Right cardiac atrium (tissue), 5 donors: ENCODE measurements at regions not wholly inside any gene's neighbourhood (a gene's known extent, or its start where the extent isn't known, plus 50 kb on each side); places are given as distances from the start of the nearest gene placed in this dataset.

Experiments used
- ATAC-seq, 2 donors: fragments of 200-7000 bp; cut with Tn5 transposase; one replicate each; pipeline versions ENCODE4 v1.8.0 to v1.9.1; 2020; ENCODE audit warnings: moderate library complexity in 2 of 2, mild to moderate bottlenecking in 1 of 2
- DNase-seq, 3 donors: peaks; one replicate each; pipeline ENCODE4 v3.0.0-alpha.2; 2020
- H3K27ac ChIP-seq: one replicate; pipeline ENCODE4 v1.5.1; 2013; ENCODE audit warnings: mild to moderate bottlenecking, low read length, control low read depth, moderate library complexity
- H3K27me3 ChIP-seq: one replicate; pipeline ENCODE4 v1.6.1; 2013; ENCODE audit not compliant: control insufficient read depth, insufficient read depth
- H3K4me1 ChIP-seq: one replicate; pipeline ENCODE4 v1.6.1; 2013; ENCODE audit warnings: low read length; ENCODE audit not compliant: control insufficient read depth, insufficient read depth
- H3K4me3 ChIP-seq: one replicate; pipeline ENCODE4 v1.5.1; 2013; ENCODE audit warnings: low read length, control low read depth
- H3K9me3 ChIP-seq: one replicate; pipeline ENCODE4 v1.6.1; 2013; ENCODE audit warnings: low read length; ENCODE audit not compliant: control insufficient read depth
- whole genome bisulfite sequencing: extraction: QIAGEN DNeasy Blood & Tissue Kit; methylation state at CpG from one replicate; pipeline ENCODE4 v1.1.7; 2013; 5-methylcytosine and 5-hydroxymethylcytosine counted together
- intact Hi-C, 4 donors: fragments of 100-400 bp; cut with DNase I; formaldehyde crosslinking; loops; one replicate each; pipeline versions ENCODE4 v1.11.0 to v1.14.0; 2022 to 2023
- donor health status: healthy with polysubstance abuse.
- donor health status: DM: no; HTN: yes; CAD: no.
- donor health status: DM: no; HTN: no; CAD: no.
- donor health status: DM: no; HTN: yes; CAD: no; lungs with severe emphysema.
- donor health status: DM: yes; HTN: yes; CAD: no.

DNA sequence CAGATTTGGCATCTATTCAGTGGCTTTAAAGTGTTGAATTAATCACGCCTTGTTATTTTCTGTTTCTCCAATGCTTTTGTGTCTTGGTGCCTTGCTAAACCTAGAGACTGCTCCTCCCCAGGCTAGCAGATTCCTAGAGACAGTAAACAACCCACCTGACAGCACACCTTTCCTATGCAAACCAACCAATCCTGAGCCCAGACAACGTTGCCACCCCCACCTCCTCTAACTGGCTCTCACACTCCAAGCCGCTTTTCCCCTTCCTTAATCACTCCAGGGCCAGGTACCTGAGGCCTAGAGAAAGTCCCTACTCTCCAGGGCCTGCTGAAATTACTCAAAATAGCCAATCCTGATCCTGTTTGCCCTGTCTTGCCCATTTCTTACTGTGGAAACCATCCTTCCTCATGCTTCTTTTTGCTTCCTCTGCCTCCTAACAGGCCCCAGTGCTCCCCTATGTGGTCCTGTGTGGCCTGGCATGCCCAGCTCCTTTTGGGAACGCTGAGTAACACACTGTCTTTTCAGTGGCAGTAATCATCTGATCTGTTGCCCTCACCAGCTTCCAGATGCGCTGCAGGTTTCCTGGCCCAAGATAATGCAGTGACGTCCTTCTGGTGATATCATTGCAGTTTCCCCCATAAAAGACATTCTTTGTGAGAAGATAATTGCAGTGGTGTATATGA lies 53.4 kb downstream of the GAS1 start:
- Histone ChIP-seq H3K27me3 (no peaks in the 10 kb centered on the region), H3K9me3 (no peaks in the 10 kb centered on the region), H3K4me1 (no peaks in the 10 kb centered on the region), H3K27ac (no peak overlapping the region), H3K4me3 (no peak overlapping the region)
- intact Hi-C loops = no loop called here
- ATAC-seq (no peak), DNase-seq (no peak)
- 79% methylated on average over 6 of the region's 6 CpGs for WGBS

- Histone ChIP-seq H3K4me3 (no peak overlapping the region), H3K27ac (no peak overlapping the region), H3K27me3 (no peaks in the 10 kb centered on the region), H3K9me3 (no peaks in the 10 kb centered on the region), H3K4me1 (no peaks in the 10 kb centered on the region)
- intact Hi-C loops = no loop called here
- no peak for DNase-seq
- no peak for ATAC-seq
- 36% methylated on average over 3 of the region's 3 CpGs for WGBS
Observed at GRCh38 chr9:86892576-86892975, 54.7 kb downstream of the GAS1 start.

- Histone ChIP-seq H3K4me3 (no peak overlapping the region), H3K9me3 (no peaks in the 10 kb centered on the region), H3K27ac (no peak overlapping the region), H3K27me3 (no peaks in the 10 kb centered on the region), H3K4me1 (no peaks in the 10 kb centered on the region)
- intact Hi-C loops = no loop called here
- DNase-seq = no peak
- WGBS = 76% methylated on average over 4 of the region's 4 CpGs
- no peak for ATAC-seq
Observed at GRCh38 chr9:86891886-86892437, 55.3 kb downstream of the GAS1 start.

- WGBS = 59% methylated on average over 3 of the region's 3 CpGs
- H3K4me3 ChIP-seq = no peak overlapping the region
- no peak for ATAC-seq
- H3K27ac ChIP-seq = no peak overlapping the region
- H3K4me1 ChIP-seq = no peaks in the 10 kb centered on the region
- no peak for DNase-seq
- no peaks in the 10 kb centered on the region for H3K27me3 ChIP-seq
- no peaks in the 10 kb centered on the region for H3K9me3 ChIP-seq
- intact Hi-C loops = no loop called here
Observed at GRCh38 chr9:86891091-86891490, 56.2 kb downstream of the GAS1 start.

DNA sequence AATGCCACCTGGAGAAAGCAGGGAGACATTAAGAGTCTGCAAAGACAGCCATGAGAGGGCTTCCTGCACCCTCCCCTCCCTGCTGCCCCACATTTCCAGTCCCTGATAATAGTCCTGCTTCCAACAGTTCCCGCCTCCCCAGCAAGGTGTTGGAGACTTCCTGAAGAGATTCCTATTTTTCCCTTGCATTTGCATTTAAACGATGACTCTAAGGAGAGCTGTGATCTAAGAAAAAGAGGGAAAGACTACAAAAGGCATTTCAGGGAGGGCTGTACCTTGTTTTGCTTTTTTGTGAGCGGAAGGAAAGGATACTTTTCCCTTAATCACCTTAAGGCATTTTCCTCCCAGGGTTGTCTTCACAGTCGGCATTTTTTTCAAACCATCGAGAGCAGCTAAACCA lies 62.1 kb downstream of the GAS1 start:
- ATAC-seq (no peak), DNase-seq (no peak)
- H3K4me3 ChIP-seq = no peak overlapping the region
- intact Hi-C loops = no loop called here
- no peak overlapping the region for H3K27ac ChIP-seq
- H3K4me1 ChIP-seq = no peaks in the 10 kb centered on the region
- H3K27me3 ChIP-seq = peaks cover 2% of the 10 kb centered on the region
- WGBS = 62% methylated on average over 5 of the region's 5 CpGs
- no peaks in the 10 kb centered on the region for H3K9me3 ChIP-seq

GRCh38 chr9:86876621-86877196 lies 70.6 kb downstream of the GAS1 start:
- ATAC-seq = no peak
- H3K27me3 ChIP-seq = no peaks in the 10 kb centered on the region
- 83% methylated on average over 13 of the region's 13 CpGs for WGBS
- H3K27ac ChIP-seq = no peak overlapping the region
- H3K9me3 ChIP-seq = no peaks in the 10 kb centered on the region
- H3K4me3 ChIP-seq = no peak overlapping the region
- no peaks in the 10 kb centered on the region for H3K4me1 ChIP-seq
- intact Hi-C loops = no loop called here
- no peak for DNase-seq

- no peak overlapping the region for H3K4me3 ChIP-seq
- WGBS = 49% methylated on average over 2 of the region's 2 CpGs
- no peak for DNase-seq
- ATAC-seq = no peak
- intact Hi-C loops = no loop called here
- H3K27ac ChIP-seq = no peak overlapping the region
- no peaks in the 10 kb centered on the region for H3K4me1 ChIP-seq
- H3K27me3 ChIP-seq = no peaks in the 10 kb centered on the region
- no peaks in the 10 kb centered on the region for H3K9me3 ChIP-seq
Observed at GRCh38 chr9:86868616-86869015, 78.7 kb downstream of the GAS1 start.

DNA sequence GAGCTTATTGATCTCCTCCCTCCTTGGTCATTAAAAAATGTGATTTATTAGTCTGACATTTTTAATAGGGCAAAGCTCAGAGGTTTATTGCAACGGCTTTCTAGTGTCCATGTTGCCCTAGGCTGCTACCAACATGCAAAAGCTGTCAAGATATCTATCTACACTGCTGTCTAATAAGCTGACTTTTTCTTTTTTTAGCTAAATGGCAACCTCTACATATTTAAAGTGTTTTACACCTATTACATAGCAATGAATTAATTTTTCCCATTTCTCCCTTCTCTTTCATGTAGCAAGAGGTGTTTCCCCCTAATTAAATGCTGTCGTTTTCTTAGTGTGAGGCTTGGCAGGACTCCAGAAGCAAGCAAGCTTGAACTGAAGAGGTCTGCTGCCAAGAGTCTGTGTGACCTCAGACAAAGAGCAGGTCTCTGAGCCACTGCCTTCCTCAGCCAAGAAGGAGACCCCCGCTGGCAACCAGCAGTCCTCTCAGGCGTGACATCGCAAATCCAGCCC lies 79.4 kb downstream of the GAS1 start:
- no peaks in the 10 kb centered on the region for H3K4me1 ChIP-seq
- H3K27me3 ChIP-seq = no peaks in the 10 kb centered on the region
- intact Hi-C loops = no loop called here
- no peak for ATAC-seq
- H3K27ac ChIP-seq = no peak overlapping the region
- no peak overlapping the region for H3K4me3 ChIP-seq
- no peaks in the 10 kb centered on the region for H3K9me3 ChIP-seq
- DNase-seq = no peak
- 45% methylated on average over 5 of the region's 5 CpGs for WGBS

GRCh38 chr9:86865952-86866351 lies 81.4 kb downstream of the GAS1 start:
- ATAC-seq (no peak), DNase-seq (no peak)
- Histone ChIP-seq H3K27me3 (no peaks in the 10 kb centered on the region), H3K27ac (no peak overlapping the region), H3K4me3 (no peak overlapping the region), H3K9me3 (no peaks in the 10 kb centered on the region), H3K4me1 (no peaks in the 10 kb centered on the region)
- WGBS = 83% methylated on average over 2 of the region's 2 CpGs
- intact Hi-C loops = no loop called here

DNA sequence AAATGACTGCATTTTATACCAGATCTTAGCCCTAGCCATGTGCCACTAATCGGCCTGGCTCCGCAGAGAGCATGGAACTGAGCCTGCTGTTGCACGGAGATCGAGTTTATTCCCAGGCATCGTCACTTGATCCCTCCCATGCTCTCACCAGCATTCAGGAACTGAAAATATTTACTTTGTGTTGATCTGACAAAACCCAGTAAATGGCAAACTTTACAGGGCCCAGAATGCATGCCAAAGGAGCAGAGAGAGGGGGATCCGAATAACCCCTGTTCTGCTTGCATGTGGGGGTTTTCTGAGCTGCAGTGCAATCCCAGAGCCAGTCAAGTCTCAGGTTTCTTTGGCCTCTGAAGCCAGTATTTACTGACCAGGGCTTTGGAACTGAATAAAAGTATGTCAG lies 87.3 kb downstream of the GAS1 start:
- ATAC-seq (no peak), DNase-seq (no peak)
- Histone ChIP-seq H3K9me3 (no peaks in the 10 kb centered on the region), H3K4me3 (no peak overlapping the region), H3K27me3 (no peaks in the 10 kb centered on the region), H3K4me1 (no peaks in the 10 kb centered on the region), H3K27ac (no peak overlapping the region)
- intact Hi-C loops = no loop called here
- 80% methylated on average over 6 of the region's 6 CpGs for WGBS

DNA sequence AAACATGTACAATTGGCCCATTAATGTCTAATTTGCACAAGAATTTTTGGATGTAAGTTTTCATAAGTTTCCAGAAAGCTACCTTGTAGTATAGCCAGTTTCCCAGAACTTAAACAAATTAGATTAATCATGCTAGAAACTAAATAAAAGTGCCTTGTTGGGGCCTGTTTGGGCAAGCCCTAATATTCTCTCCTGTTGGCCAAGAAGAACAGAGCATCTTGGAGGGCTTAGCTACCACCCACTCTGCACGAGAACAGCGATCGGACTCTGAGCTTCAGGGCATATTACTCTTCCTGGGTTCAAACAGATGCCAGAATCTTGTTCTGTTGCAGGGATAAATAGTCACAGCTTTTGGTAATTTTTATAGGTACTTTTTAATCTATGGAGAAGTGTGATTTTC lies 88.2 kb downstream of the GAS1 start:
- DNase-seq (no peak), ATAC-seq (no peak)
- Histone ChIP-seq H3K9me3 (no peaks in the 10 kb centered on the region), H3K27ac (no peak overlapping the region), H3K27me3 (no peaks in the 10 kb centered on the region), H3K4me1 (no peaks in the 10 kb centered on the region), H3K4me3 (no peak overlapping the region)
- 96% methylated on average over 3 of the region's 3 CpGs for WGBS
- intact Hi-C loops = no loop called here
